22Rv1 (cell line): ENCODE measurements at regions not wholly inside any gene's neighbourhood (a gene's known extent, or its start where the extent isn't known, plus 50 kb on each side); places are given as distances from the start of the nearest gene placed in this dataset.

Source experiments
- H3K27ac ChIP-seq: fragments of 450-650 bp; 2 replicates; pipeline ENCODE4 v1.5.1; 2017
- CTCF ChIP-seq: fragments of 450-650 bp; IDR thresholded peaks from 2 replicates; pipeline ENCODE4 v1.5.1; 2017; ENCODE audit warnings: mild to moderate bottlenecking
- ZFX ChIP-seq: fragments of 450-650 bp; IDR thresholded peaks from 2 replicates; pipeline ENCODE4 v1.6.1; 2017; ENCODE audit warnings: antibody characterized with exemption, borderline replicate concordance

GRCh38 chr13:106028911-106029310 lies 506.6 kb downstream of the EFNB2 start:
- TF ChIP-seq CTCF (no peak), ZFX (no peak)
- no peak overlapping the region for H3K27ac ChIP-seq

- H3K27ac ChIP-seq: no peak overlapping the region
- TF ChIP-seq ZFX: no peak
- no peak for TF ChIP-seq CTCF
Measured at GRCh38 chr13:106011600-106011999, 523.9 kb downstream of the EFNB2 start.

- TF ChIP-seq ZFX (no peak), CTCF (no peak)
- no peak overlapping the region for H3K27ac ChIP-seq
Measured at GRCh38 chr13:106010836-106011235, 524.6 kb downstream of the EFNB2 start.

GRCh38 chr13:106008540-106008939 lies 526.9 kb downstream of the EFNB2 start:
- no peak overlapping the region for H3K27ac ChIP-seq
- TF ChIP-seq ZFX (no peak), CTCF (no peak)

GRCh38 chr13:106007156-106007555 lies 528.3 kb downstream of the EFNB2 start:
- H3K27ac ChIP-seq: no peak overlapping the region
- TF ChIP-seq CTCF (no peak), ZFX (no peak)

GRCh38 chr13:106003651-106004050 lies 531.8 kb downstream of the EFNB2 start:
- H3K27ac ChIP-seq: no peak overlapping the region
- TF ChIP-seq CTCF (no peak), ZFX (no peak)

- TF ChIP-seq CTCF: no peak
- no peak for TF ChIP-seq ZFX
- no peak overlapping the region for H3K27ac ChIP-seq
Measured at GRCh38 chr13:106001443-106001842, 534.0 kb downstream of the EFNB2 start.
